Adrenal gland (tissue), 9 donors: ENCODE measurements at regions not wholly inside any gene's neighbourhood (a gene's known extent, or its start where the extent isn't known, plus 50 kb on each side); places are given as distances from the start of the nearest gene placed in this dataset.
A peak's percentile ranks its signal among the peaks of the same experiment; 100 is the strongest.

Experiments used
- DNase-seq, 7 donors: peaks; one replicate each; pipeline ENCODE4 v3.0.0-alpha.2; 2019 to 2020
- H3K27ac ChIP-seq, 5 donors: fragments of 200-600 bp; sonication (generic) in 4 of 5; 1 replicate in 3 of 5; 2 replicates in 2 of 5; pipeline versions ENCODE4 v1.5.1 to v1.8.0; 2016 to 2020; ENCODE audit warnings: mild to moderate bottlenecking in 1 of 5
- H3K27me3 ChIP-seq: fragments of 200-600 bp; 2 replicates; pipeline ENCODE4 v1.8.0; 2021
- H3K36me3 ChIP-seq, 2 donors: fragments of 200-600 bp; replicated peaks in 1 of 2; 1 replicate in 1 of 2; 2 replicates in 1 of 2; pipeline versions ENCODE4 v1.5.1 to v1.8.0; 2018 to 2022
- H3K4me1 ChIP-seq, 2 donors: fragments of 200-600 bp; replicated peaks in 1 of 2; 1 replicate in 1 of 2; 2 replicates in 1 of 2; pipeline versions ENCODE4 v1.5.1 to v1.8.0; 2018 to 2021
- H3K4me3 ChIP-seq, 4 donors: fragments of 200-600 bp; sonication (generic) in 3 of 4; one replicate each; pipeline ENCODE4 v1.5.1; 2016 to 2018
- H3K9me3 ChIP-seq, 3 donors: fragments of 200-600 bp; sonication (generic) in 1 of 3; replicated peaks in 1 of 3; 1 replicate in 2 of 3; 2 replicates in 1 of 3; pipeline versions ENCODE4 v1.5.1 to v1.8.0; 2016 to 2021
- POLR2A ChIP-seq, 2 donors: fragments of 450-650 bp; IDR thresholded peaks; one replicate each; pipeline ENCODE4 v1.6.1; 2017; ENCODE audit warnings: antibody characterized with exemption in 2 of 2, mild to moderate bottlenecking in 2 of 2, moderate library complexity in 1 of 2
- WGBS, 4 donors: extraction: QIAGEN DNeasy Blood & Tissue Kit in 2 of 4; methylation state at CpG; one replicate each; pipeline versions ENCODE4 v1.1.5 to v1.1.7; 2013 to 2017; 5-methylcytosine and 5-hydroxymethylcytosine counted together
- intact Hi-C, 2 donors: fragments of 100-400 bp; cut with DNase I; formaldehyde crosslinking; loops; one replicate each; pipeline versions ENCODE4 v1.14.1 to v1.15.0; 2022 to 2023
- TF ChIP-seq, protein P1 (sequence below), 6 experiments: fragments of 450-650 bp in 4 of 6; fragments of 200-600 bp in 2 of 6; sonication (generic) in 1 of 6; IDR thresholded peaks; 1 replicate in 5 of 6; 2 replicates in 1 of 6; pipeline versions ENCODE4 v1.5.1 to v1.8.0; 2016 to 2021; ENCODE audit warnings: antibody characterized with exemption in 6 of 6, mild to moderate bottlenecking in 2 of 6, moderate library complexity in 1 of 6
- donor health status: healthy with polysubstance abuse.
- donor health status: Bipolar disorder and iron deficiency.
- donor health status: DM: yes; HTN: yes; CAD: no.
- donor health status: DM: no; HTN: no; CAD: no.
- donor health status: DM: no; HTN: no; CAD: no.

DNA sequence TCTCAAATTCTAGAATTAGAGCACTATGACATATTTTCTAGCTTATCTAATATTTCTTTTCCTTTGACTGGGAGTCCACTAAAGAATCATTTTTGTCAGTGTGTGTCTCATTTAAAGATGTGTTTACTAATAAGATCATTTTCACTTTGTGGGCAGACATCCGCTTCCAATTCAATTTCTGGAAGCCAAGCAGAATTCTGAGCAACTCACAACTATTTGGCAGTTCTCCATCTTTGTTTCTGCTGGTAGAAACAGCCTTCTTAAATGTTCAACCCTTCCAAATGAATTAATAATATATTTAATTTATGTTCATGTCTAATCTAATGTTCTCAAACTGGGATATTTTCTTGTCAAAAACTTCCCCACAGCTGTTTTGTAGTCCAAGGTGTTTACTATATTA, 411.8 kb downstream of the KCTD12 start:
- Histone ChIP-seq H3K9me3 (no peaks in the 10 kb centered on the region), H3K27me3 (no peaks in the 10 kb centered on the region), H3K4me1 (no peaks in the 10 kb centered on the region), H3K36me3 (no peaks in the 10 kb centered on the region), H3K27ac (no peak overlapping the region), H3K4me3 (no peak overlapping the region)
- no peak for DNase-seq
- intact Hi-C loops: loop anchor here (5.0 kb wide), 1 partner anchor 602 kb away; no protein-coding TSS in a partner anchor
- no peak for TF ChIP-seq POLR2A (IDR thresholded peaks at IDR 0.05)
- TF ChIP-seq, protein P1, sequence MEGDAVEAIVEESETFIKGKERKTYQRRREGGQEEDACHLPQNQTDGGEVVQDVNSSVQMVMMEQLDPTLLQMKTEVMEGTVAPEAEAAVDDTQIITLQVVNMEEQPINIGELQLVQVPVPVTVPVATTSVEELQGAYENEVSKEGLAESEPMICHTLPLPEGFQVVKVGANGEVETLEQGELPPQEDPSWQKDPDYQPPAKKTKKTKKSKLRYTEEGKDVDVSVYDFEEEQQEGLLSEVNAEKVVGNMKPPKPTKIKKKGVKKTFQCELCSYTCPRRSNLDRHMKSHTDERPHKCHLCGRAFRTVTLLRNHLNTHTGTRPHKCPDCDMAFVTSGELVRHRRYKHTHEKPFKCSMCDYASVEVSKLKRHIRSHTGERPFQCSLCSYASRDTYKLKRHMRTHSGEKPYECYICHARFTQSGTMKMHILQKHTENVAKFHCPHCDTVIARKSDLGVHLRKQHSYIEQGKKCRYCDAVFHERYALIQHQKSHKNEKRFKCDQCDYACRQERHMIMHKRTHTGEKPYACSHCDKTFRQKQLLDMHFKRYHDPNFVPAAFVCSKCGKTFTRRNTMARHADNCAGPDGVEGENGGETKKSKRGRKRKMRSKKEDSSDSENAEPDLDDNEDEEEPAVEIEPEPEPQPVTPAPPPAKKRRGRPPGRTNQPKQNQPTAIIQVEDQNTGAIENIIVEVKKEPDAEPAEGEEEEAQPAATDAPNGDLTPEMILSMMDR (IDR thresholded peaks at IDR 0.05): no peak
- WGBS, 4 donors: 71 to 85% (median 76%) methylated on average over 1 of the region's 1 CpG

DNA sequence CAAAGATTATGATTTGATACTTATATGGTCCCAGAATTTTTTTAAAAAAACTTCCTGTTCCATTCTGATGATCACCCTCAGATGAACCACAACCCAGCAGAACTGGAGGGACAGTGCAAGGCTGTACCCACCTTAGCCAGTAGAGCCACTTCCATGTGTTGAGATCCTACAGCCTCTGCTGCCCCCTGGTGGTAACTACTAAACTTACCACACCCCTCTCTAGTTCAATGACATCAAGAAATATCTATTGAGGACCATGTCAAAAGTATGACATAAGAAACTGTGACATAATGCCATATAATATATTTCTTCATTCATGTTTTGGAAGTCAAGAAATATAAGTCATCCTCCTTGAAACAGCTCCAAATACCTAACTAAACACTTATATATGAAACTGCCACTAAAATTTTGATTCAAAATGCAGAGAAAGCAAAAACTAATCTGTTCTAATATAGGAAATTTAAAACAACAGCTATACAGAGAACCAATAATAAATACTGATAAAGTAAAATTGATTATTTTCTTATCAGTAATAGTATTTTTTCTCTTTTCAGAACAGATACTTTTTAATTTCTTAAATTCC, 412.6 kb downstream of the KCTD12 start:
- intact Hi-C loops: loop anchor here (5.0 kb wide), 1 partner anchor 601 kb away; no protein-coding TSS in a partner anchor
- H3K27ac ChIP-seq: no peak overlapping the region
- H3K4me1 ChIP-seq: no peaks in the 10 kb centered on the region
- no peaks in the 10 kb centered on the region for H3K27me3 ChIP-seq
- no peaks in the 10 kb centered on the region for H3K9me3 ChIP-seq
- peak; percentile 66 to 89 (median 72) for DNase-seq
- H3K36me3 ChIP-seq: no peaks in the 10 kb centered on the region
- TF ChIP-seq, protein P1 (IDR thresholded peaks at IDR 0.05): peak; percentile 76 to 93 (median 88)
- no peak for TF ChIP-seq POLR2A (IDR thresholded peaks at IDR 0.05)
- H3K4me3 ChIP-seq: no peak overlapping the region

DNA sequence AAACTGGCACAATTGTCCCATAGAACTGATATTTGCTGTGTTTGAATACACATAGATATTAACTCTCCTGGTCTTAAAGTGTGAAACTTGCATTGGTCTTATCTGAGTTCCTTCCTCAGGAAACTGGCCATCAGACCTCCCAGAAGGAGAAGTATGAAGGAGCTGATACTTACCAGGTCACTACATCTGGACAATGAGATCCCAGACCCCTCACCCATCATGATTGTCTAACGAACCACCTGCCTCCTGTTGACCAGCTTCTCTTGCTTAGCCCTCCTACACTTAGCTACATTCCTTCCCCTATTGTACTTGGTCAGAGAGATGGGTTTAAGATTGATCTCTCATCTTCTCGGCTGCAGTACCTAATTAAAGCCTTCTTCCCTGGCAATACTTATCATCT, 413.3 kb downstream of the KCTD12 start:
- no peaks in the 10 kb centered on the region for H3K4me1 ChIP-seq
- no peak overlapping the region for H3K4me3 ChIP-seq
- no peaks in the 10 kb centered on the region for H3K9me3 ChIP-seq
- TF ChIP-seq, protein P1 (IDR thresholded peaks at IDR 0.05): no peak
- no peak for TF ChIP-seq POLR2A (IDR thresholded peaks at IDR 0.05)
- intact Hi-C loops: loop anchor here (5.0 kb wide), 1 partner anchor 601 kb away; no protein-coding TSS in a partner anchor
- no peak for DNase-seq
- no peaks in the 10 kb centered on the region for H3K36me3 ChIP-seq
- no peaks in the 10 kb centered on the region for H3K27me3 ChIP-seq
- WGBS, 4 donors: 69 to 81% (median 76%) methylated on average over 2 of the region's 2 CpGs
- no peak overlapping the region for H3K27ac ChIP-seq

DNA sequence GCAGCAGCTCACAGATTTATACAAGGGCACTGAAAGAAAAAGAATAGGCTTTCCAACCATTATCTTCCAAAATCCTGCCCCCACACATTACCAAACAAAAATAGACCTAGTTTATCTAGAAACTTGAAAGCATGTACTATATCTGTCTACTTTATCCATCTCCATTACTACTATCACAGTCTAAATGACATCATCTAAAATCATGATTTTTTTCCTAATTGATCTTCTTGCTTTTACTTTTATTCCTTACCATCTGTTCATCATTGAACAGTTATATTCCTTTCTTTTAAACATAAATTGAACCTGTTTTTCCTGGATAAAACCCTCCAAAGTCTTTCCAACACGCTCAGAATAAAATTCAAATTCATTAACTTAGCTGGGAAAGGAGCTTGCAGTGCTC, 414.7 kb downstream of the KCTD12 start:
- DNase-seq: no peak
- Histone ChIP-seq H3K4me3 (no peak overlapping the region), H3K27ac (no peak overlapping the region), H3K36me3 (no peaks in the 10 kb centered on the region), H3K27me3 (no peaks in the 10 kb centered on the region), H3K4me1 (no peaks in the 10 kb centered on the region), H3K9me3 (no peaks in the 10 kb centered on the region)
- intact Hi-C loops: loop anchor here (5.0 kb wide), 1 partner anchor 599 kb away; no protein-coding TSS in a partner anchor
- 70 to 83% (median 77%) methylated on average over 1 of the region's 1 CpG for WGBS, 4 donors
- TF ChIP-seq, protein P1 (IDR thresholded peaks at IDR 0.05): no peak
- no peak for TF ChIP-seq POLR2A (IDR thresholded peaks at IDR 0.05)
